ENCODE measurements at regions not wholly inside any gene's neighbourhood (a gene's known extent, or its start where the extent isn't known, plus 50 kb on each side); places are given as distances from the start of the nearest gene placed in this dataset.

DNA sequence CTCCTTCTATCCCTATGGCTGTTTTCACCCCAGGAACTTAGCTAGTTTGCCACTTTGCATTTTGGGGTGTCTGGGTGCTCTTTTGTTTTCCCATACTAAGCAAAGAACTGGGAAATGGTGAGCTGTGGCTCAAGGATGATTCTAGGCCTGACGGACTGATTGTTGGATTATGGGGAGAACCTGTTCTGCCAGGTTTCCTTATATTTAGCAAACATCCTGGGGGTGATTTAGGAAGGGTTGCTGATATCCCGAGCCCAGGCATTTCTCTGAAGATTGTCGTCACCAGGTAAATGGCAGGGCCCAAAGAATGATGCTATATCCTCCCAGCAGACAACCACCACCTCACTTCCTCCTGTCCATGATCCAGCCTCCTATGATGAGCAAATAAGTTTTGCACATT lies 72.1 kb upstream of the GRB10 start:
- TF ChIP-seq, protein P1, sequence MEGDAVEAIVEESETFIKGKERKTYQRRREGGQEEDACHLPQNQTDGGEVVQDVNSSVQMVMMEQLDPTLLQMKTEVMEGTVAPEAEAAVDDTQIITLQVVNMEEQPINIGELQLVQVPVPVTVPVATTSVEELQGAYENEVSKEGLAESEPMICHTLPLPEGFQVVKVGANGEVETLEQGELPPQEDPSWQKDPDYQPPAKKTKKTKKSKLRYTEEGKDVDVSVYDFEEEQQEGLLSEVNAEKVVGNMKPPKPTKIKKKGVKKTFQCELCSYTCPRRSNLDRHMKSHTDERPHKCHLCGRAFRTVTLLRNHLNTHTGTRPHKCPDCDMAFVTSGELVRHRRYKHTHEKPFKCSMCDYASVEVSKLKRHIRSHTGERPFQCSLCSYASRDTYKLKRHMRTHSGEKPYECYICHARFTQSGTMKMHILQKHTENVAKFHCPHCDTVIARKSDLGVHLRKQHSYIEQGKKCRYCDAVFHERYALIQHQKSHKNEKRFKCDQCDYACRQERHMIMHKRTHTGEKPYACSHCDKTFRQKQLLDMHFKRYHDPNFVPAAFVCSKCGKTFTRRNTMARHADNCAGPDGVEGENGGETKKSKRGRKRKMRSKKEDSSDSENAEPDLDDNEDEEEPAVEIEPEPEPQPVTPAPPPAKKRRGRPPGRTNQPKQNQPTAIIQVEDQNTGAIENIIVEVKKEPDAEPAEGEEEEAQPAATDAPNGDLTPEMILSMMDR (IDR thresholded peaks at IDR 0.05; ENCODE audit: poor library complexity, severe bottlenecking), result no peak
- Histone ChIP-seq H3K9me3 (ENCODE audit: severe bottlenecking) (no peaks in the 10 kb centered on the region), H3K4me1 (ENCODE audit: insufficient read depth, poor library complexity, severe bottlenecking) (no peaks in the 10 kb centered on the region), H3K4me3 (ENCODE audit: severe bottlenecking) (no peak overlapping the region), H3K36me3 (ENCODE audit: low read depth) (no peaks in the 10 kb centered on the region), H3K27me3 (ENCODE audit: insufficient read depth, poor library complexity, severe bottlenecking) (no peaks in the 10 kb centered on the region), H3K27ac (ENCODE audit: poor library complexity, severe bottlenecking) (no peak overlapping the region)
- DNase-seq (ENCODE audit: low spot score) (no peak), ATAC-seq (ENCODE audit: low read depth) (no peak)

DNA sequence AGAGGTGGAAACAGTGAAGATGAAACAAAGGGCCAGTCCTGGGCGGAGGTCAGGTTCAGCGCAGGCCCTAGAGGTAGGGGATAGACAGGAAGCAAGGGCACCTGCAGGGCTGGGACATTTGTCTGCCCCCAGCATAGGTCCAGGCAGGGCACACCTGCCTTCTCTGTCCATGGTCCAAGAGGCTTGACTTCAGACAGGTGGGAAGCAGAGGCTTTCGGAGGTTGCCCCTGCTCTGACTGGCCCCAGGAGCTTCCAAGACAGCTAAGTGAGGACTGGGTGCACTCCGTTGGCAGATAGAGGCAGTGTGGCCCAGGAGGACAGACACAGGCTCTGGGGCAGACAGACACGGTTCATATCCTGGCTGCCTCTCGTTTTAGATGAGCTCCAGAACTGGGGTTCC lies 71.6 kb upstream of the GRB10 start:
- Histone ChIP-seq H3K27ac (ENCODE audit: poor library complexity, severe bottlenecking) (no peak overlapping the region), H3K4me3 (ENCODE audit: severe bottlenecking) (no peak overlapping the region), H3K27me3 (ENCODE audit: insufficient read depth, poor library complexity, severe bottlenecking) (no peaks in the 10 kb centered on the region), H3K36me3 (ENCODE audit: low read depth) (no peaks in the 10 kb centered on the region), H3K4me1 (ENCODE audit: insufficient read depth, poor library complexity, severe bottlenecking) (no peaks in the 10 kb centered on the region), H3K9me3 (ENCODE audit: severe bottlenecking) (no peaks in the 10 kb centered on the region)
- DNase-seq (ENCODE audit: low spot score), result no peak
- no peak for ATAC-seq (ENCODE audit: low read depth)
- TF ChIP-seq, protein P1 (IDR thresholded peaks at IDR 0.05; ENCODE audit: poor library complexity, severe bottlenecking), result no peak

DNA sequence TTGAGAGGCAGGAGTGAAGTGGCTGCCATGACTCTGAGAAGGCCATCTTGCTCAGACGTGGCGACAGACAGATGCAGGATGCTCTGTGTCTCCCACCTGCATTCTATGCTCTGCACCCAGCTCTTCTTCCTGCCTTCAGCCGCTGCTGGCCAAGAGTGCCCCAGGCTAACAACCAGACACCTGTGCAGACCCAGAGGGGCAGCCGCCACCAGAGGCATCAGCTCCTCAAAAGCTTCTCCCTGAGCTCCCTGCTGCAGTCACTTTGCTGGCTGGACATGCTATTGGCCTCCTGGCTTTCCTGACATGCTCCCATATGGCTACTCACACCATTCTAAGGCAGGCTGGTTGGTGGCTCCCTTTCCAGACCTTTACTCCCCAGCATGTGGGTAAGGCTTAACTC lies 70.6 kb upstream of the GRB10 start:
- no peaks in the 10 kb centered on the region for H3K9me3 ChIP-seq (ENCODE audit: severe bottlenecking)
- H3K27ac ChIP-seq (ENCODE audit: poor library complexity, severe bottlenecking), result no peak overlapping the region
- H3K4me1 ChIP-seq (ENCODE audit: insufficient read depth, poor library complexity, severe bottlenecking), result no peaks in the 10 kb centered on the region
- no peaks in the 10 kb centered on the region for H3K27me3 ChIP-seq (ENCODE audit: insufficient read depth, poor library complexity, severe bottlenecking)
- DNase-seq (ENCODE audit: low spot score), result no peak
- H3K4me3 ChIP-seq (ENCODE audit: severe bottlenecking), result no peak overlapping the region
- TF ChIP-seq, protein P1 (IDR thresholded peaks at IDR 0.05; ENCODE audit: poor library complexity, severe bottlenecking), result no peak
- no peak for ATAC-seq (ENCODE audit: low read depth)
- no peaks in the 10 kb centered on the region for H3K36me3 ChIP-seq (ENCODE audit: low read depth)

DNA sequence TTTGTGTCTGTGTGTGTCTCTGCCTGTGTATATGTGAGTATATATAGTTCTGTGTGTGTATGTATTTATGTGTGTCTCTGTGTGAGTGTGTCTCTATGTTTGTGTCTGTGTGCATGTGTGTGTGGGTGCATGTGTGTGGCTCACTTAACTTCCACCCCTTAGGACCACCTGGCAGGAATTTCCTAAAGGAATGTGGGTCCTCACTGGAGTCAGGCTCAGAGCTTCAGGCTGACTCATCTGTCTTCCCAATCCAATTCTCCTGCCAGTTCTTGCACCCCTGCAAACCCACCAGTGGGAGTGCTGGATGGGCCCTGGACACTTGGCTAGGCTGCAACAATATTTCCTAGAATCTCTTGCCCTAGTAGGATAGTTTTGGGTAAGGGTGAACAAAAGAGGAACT lies 70.2 kb upstream of the GRB10 start:
- H3K36me3 ChIP-seq (ENCODE audit: low read depth), result no peaks in the 10 kb centered on the region
- ATAC-seq (ENCODE audit: low read depth), result no peak

DNA sequence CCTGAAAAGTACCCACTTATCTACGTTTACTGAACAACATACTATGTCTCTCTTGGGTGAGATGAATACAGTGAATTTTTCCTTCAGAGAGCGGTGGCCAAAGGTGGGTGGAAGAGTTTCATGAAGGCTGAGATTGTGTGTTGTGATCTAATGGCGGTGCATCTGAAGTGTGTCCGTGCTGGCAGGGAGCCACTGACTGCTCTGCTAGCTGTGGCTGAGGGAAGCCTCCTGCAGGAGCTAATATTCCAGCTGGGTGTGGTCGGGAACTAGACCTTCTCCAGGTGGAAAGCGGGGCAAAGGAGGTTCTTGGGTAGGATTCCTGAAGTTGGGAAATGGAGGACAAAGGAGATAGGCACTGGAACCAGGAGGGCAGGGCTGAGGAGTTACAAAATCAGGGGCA lies 69.2 kb upstream of the GRB10 start:
- H3K4me1 ChIP-seq (ENCODE audit: insufficient read depth, poor library complexity, severe bottlenecking), result no peaks in the 10 kb centered on the region
- H3K4me3 ChIP-seq (ENCODE audit: severe bottlenecking), result no peak overlapping the region
- no peak for DNase-seq (ENCODE audit: low spot score)
- no peaks in the 10 kb centered on the region for H3K9me3 ChIP-seq (ENCODE audit: severe bottlenecking)
- H3K27ac ChIP-seq (ENCODE audit: poor library complexity, severe bottlenecking), result no peak overlapping the region
- TF ChIP-seq, protein P1 (IDR thresholded peaks at IDR 0.05; ENCODE audit: poor library complexity, severe bottlenecking), result no peak
- no peaks in the 10 kb centered on the region for H3K36me3 ChIP-seq (ENCODE audit: low read depth)
- no peaks in the 10 kb centered on the region for H3K27me3 ChIP-seq (ENCODE audit: insufficient read depth, poor library complexity, severe bottlenecking)
- ATAC-seq (ENCODE audit: low read depth), result no peak

More for the DNA sequence above, 70.2 kb upstream of the GRB10 start:
- TF ChIP-seq, protein P1 (IDR thresholded peaks at IDR 0.05; ENCODE audit: poor library complexity, severe bottlenecking), result no peak
- no peak for DNase-seq (ENCODE audit: low spot score)
- no peaks in the 10 kb centered on the region for H3K9me3 ChIP-seq (ENCODE audit: severe bottlenecking)
- no peak overlapping the region for H3K4me3 ChIP-seq (ENCODE audit: severe bottlenecking)
- H3K4me1 ChIP-seq (ENCODE audit: insufficient read depth, poor library complexity, severe bottlenecking), result no peaks in the 10 kb centered on the region
- no peak overlapping the region for H3K27ac ChIP-seq (ENCODE audit: poor library complexity, severe bottlenecking)
- H3K27me3 ChIP-seq (ENCODE audit: insufficient read depth, poor library complexity, severe bottlenecking), result no peaks in the 10 kb centered on the region

All from RWPE2 (cell line).